H1 (cell line): ENCODE measurements at regions not wholly inside any gene's neighbourhood (a gene's known extent, or its start where the extent isn't known, plus 50 kb on each side); places are given as distances from the start of the nearest gene placed in this dataset.

Experiments
- CTCF ChIA-PET: fragments of 300-600 bp; sonication (Branson Sonifier 250); formaldehyde crosslinking; loops from one replicate; lab custom pipeline; 2021; ENCODE audit not compliant: partially characterized antibody; lab: Charles Lee
- POLR2A ChIA-PET: fragments of 300-600 bp; sonication (Branson Sonifier 250); formaldehyde crosslinking; loops from one replicate; lab custom pipeline; 2021; ENCODE audit warnings: inconsistent platforms; ENCODE audit not compliant: partially characterized antibody; lab: Charles Lee
- DNase-seq, 2 experiments: peaks; one replicate each; pipeline versions ENCODE4 v3.0.0 to v3.0.0-alpha.2; 2010 to 2022; ENCODE audit warnings: low spot score in 2 of 2, low read depth in 1 of 2, mixed read lengths in 1 of 2
- FAIRE-seq: peaks from 2 replicates; lab custom pipeline; 2011; peaks lifted over from hg19 to GRCh38; lab: Jason Lieb, UNC
- H2AFZ ChIP-seq: 2 replicates; pipeline ENCODE4 v1.8.1; 2012; ENCODE audit warnings: low read length, inconsistent platforms
- H2AK5ac ChIP-seq: 2 replicates; pipeline ENCODE4 v1.6.1; 2013; ENCODE audit warnings: low read depth, low read length
- H2BK120ac ChIP-seq: replicated peaks from 2 replicates; pipeline ENCODE3; 2013; ENCODE audit warnings: low read depth, low read length, inconsistent platforms
- H2BK12ac ChIP-seq: 2 replicates; pipeline ENCODE4 v1.6.1; 2013; ENCODE audit warnings: low read depth, low read length
- H2BK15ac ChIP-seq: 2 replicates; pipeline ENCODE4 v1.6.1; 2013; ENCODE audit warnings: low read length
- H2BK20ac ChIP-seq: 2 replicates; pipeline ENCODE4 v1.6.1; 2013; ENCODE audit warnings: low read length
- H2BK5ac ChIP-seq: 2 replicates; pipeline ENCODE4 v1.6.1; 2013; ENCODE audit warnings: low read depth, low read length
- H3K14ac ChIP-seq: 2 replicates; pipeline ENCODE4 v1.6.1; 2013; ENCODE audit warnings: inconsistent platforms; ENCODE audit not compliant: insufficient read length
- H3K18ac ChIP-seq: 2 replicates; pipeline ENCODE4 v1.6.1; 2013; ENCODE audit warnings: low read length; ENCODE audit errors: extremely low read depth
- H3K23ac ChIP-seq: 2 replicates; pipeline ENCODE4 v1.6.1; 2013; ENCODE audit warnings: inconsistent platforms; ENCODE audit not compliant: insufficient read length
- H3K23me2 ChIP-seq: 2 replicates; pipeline ENCODE4 v1.6.1; 2013; ENCODE audit warnings: low read depth, low read length
- H3K27ac ChIP-seq: 2 replicates; pipeline ENCODE4 v1.6.1; 2011; ENCODE audit warnings: low read depth, low read length, inconsistent platforms
- H3K27me3 ChIP-seq, 4 experiments: replicated peaks in 1 of 4; 1 replicate in 1 of 4; 2 replicates in 3 of 4; pipeline versions ENCODE4 v1.6.1 to v1.8.1; 2011 to 2013; ENCODE audit warnings: low read length in 3 of 4, mild to moderate bottlenecking in 3 of 4, inconsistent platforms in 2 of 4, mixed read lengths in 2 of 4, moderate library complexity in 1 of 4; ENCODE audit not compliant: control insufficient read depth in 3 of 4, insufficient read depth in 3 of 4; ENCODE audit errors: extremely low read depth in 1 of 4
- H3K36me3 ChIP-seq, 4 experiments: 2 replicates each; pipeline versions ENCODE4 v1.6.1 to v1.8.1; 2011 to 2013; ENCODE audit warnings: mild to moderate bottlenecking in 4 of 4, low read length in 3 of 4, moderate library complexity in 2 of 4, control low read depth in 1 of 4, inconsistent platforms in 1 of 4; ENCODE audit not compliant: insufficient read depth in 4 of 4, control insufficient read depth in 2 of 4
- H3K4ac ChIP-seq: replicated peaks from 2 replicates; pipeline ENCODE3; 2013; ENCODE audit warnings: low read length, low read depth, mixed read lengths, inconsistent platforms; ENCODE audit not compliant: insufficient read length
- H3K4me1 ChIP-seq, 4 experiments: replicated peaks in 1 of 4; 1 replicate in 1 of 4; 2 replicates in 3 of 4; pipeline versions ENCODE4 v1.6.1 to v1.8.1; 2011 to 2013; ENCODE audit warnings: low read length in 3 of 4, inconsistent platforms in 2 of 4, mixed read lengths in 1 of 4; ENCODE audit not compliant: insufficient read depth in 4 of 4, control insufficient read depth in 3 of 4
- H3K4me2 ChIP-seq, 2 experiments: 2 replicates each; pipeline versions ENCODE4 v1.6.1 to v1.8.1; 2011 to 2013; ENCODE audit warnings: low read depth in 2 of 2, low read length in 2 of 2, control low read depth in 1 of 2, inconsistent platforms in 1 of 2, mild to moderate bottlenecking in 1 of 2; ENCODE audit not compliant: insufficient read depth in 1 of 2
- H3K4me3 ChIP-seq, 4 experiments: fragments of 200-600, 300-600 bp in 1 of 4; sonication (generic), shearing (Covaris generic), sonication (Bioruptor Twin) in 1 of 4; 2 replicates each; pipeline versions ENCODE4 v1.5.1 to v1.8.1; 2011 to 2016; ENCODE audit warnings: low read length in 4 of 4, low read depth in 3 of 4, control low read depth in 2 of 4, inconsistent platforms in 2 of 4, mild to moderate bottlenecking in 2 of 4, mixed read lengths in 1 of 4, moderate library complexity in 1 of 4; ENCODE audit not compliant: insufficient read depth in 2 of 4; ENCODE audit errors: extremely low read depth in 1 of 4
- H3K56ac ChIP-seq: replicated peaks from 2 replicates; pipeline ENCODE3; 2013; ENCODE audit warnings: low read depth, mild to moderate bottlenecking, mixed read lengths, low read length, inconsistent platforms; ENCODE audit not compliant: insufficient read length
- H3K79me1 ChIP-seq: 2 replicates; pipeline ENCODE4 v1.6.1; 2013; ENCODE audit warnings: low read depth, low read length, control low read depth
- H3K79me2 ChIP-seq, 2 experiments: 2 replicates each; pipeline versions ENCODE4 v1.6.1 to v1.8.1; 2012 to 2013; ENCODE audit warnings: low read length in 2 of 2, mild to moderate bottlenecking in 2 of 2, inconsistent platforms in 1 of 2; ENCODE audit not compliant: insufficient read depth in 2 of 2, control insufficient read depth in 1 of 2
- H3K9ac ChIP-seq, 4 experiments: replicated peaks in 1 of 4; 1 replicate in 1 of 4; 2 replicates in 3 of 4; pipeline versions ENCODE4 v1.6.1 to v1.8.1; 2011 to 2013; ENCODE audit warnings: low read depth in 3 of 4, low read length in 3 of 4, control low read depth in 2 of 4, mild to moderate bottlenecking in 2 of 4, moderate library complexity in 2 of 4, inconsistent platforms in 1 of 4; ENCODE audit errors: extremely low read depth in 1 of 4
- H3K9me3 ChIP-seq, 2 experiments: 2 replicates each; pipeline versions ENCODE4 v1.6.1 to v1.8.1; 2012 to 2013; ENCODE audit warnings: mild to moderate bottlenecking in 2 of 2, moderate library complexity in 2 of 2, control low read depth in 1 of 2, inconsistent platforms in 1 of 2, low read depth in 1 of 2, low read length in 1 of 2, mixed read lengths in 1 of 2; ENCODE audit not compliant: insufficient read depth in 2 of 2
- H4K20me1 ChIP-seq, 2 experiments: replicated peaks in 1 of 2; 2 replicates each; pipeline versions ENCODE3 to v1.8.1; 2011 to 2013; ENCODE audit warnings: inconsistent platforms in 2 of 2, low read length in 2 of 2, mild to moderate bottlenecking in 1 of 2; ENCODE audit not compliant: insufficient read depth in 2 of 2, control insufficient read depth in 1 of 2
- H4K5ac ChIP-seq: 2 replicates; pipeline ENCODE4 v1.6.1; 2013; ENCODE audit warnings: low read length, low read depth, mixed read lengths, inconsistent platforms; ENCODE audit not compliant: insufficient read length
- H4K8ac ChIP-seq: 2 replicates; pipeline ENCODE4 v1.8.0; 2013; ENCODE audit warnings: mild to moderate bottlenecking, moderate library complexity, low read length, inconsistent platforms; ENCODE audit not compliant: insufficient read depth; ENCODE audit errors: extremely low read depth
- H4K91ac ChIP-seq: replicated peaks from 2 replicates; pipeline ENCODE3; 2013; ENCODE audit warnings: low read length, mixed read lengths, inconsistent platforms; ENCODE audit not compliant: insufficient read length
- CBX5 ChIP-seq: fragments of 300-800, 300-1000 bp; sonication (generic); IDR thresholded peaks from 2 replicates; pipeline ENCODE4 v1.7.1; 2016; ENCODE audit warnings: antibody characterized with exemption, low read length, low read depth
- CHD1 ChIP-seq: IDR thresholded peaks from 2 replicates; pipeline ENCODE4 v1.6.1; 2012; ENCODE audit warnings: low read depth, low read length, improper control_type of control experiment
- KDM4A ChIP-seq: IDR thresholded peaks from one replicate; pipeline ENCODE4 v1.7.1; 2012; ENCODE audit warnings: low read depth, mild to moderate bottlenecking, moderate library complexity, low read length, inconsistent platforms; ENCODE audit not compliant: severe bottlenecking
- NRF1 ChIP-seq: IDR thresholded peaks from 2 replicates; pipeline ENCODE4 v1.6.1; 2011; ENCODE audit warnings: mild to moderate bottlenecking, low read depth, low read length, improper control_type of control experiment
- POLR2AphosphoS5 ChIP-seq: IDR thresholded peaks from 2 replicates; pipeline ENCODE4 v1.6.1; 2011; ENCODE audit warnings: low read depth, low read length
- SIRT6 ChIP-seq: IDR thresholded peaks from one replicate; pipeline ENCODE4 v1.7.1; 2012; ENCODE audit warnings: low read length, inconsistent platforms
- SP4 ChIP-seq: IDR thresholded peaks from 2 replicates; pipeline ENCODE4 v1.6.1; 2012; ENCODE audit warnings: low read length, inconsistent platforms
- TAF1 ChIP-seq: IDR thresholded peaks from 2 replicates; pipeline ENCODE4 v1.6.1; 2011; ENCODE audit warnings: mild to moderate bottlenecking, low read depth, low read length
- WGBS, 2 experiments: shearing (Covaris generic) in 1 of 2; methylation state at CpG; one replicate each; pipeline versions ENCODE4 v1.1.6 to v1.1.7; 2013 to 2015; ENCODE audit warnings: low lambda C conversion rate in 2 of 2, mixed read lengths in 2 of 2, inconsistent platforms in 1 of 2, low coverage in 1 of 2, missing lambda C conversion rate in 1 of 2; ENCODE audit not compliant: insufficient replicate concordance in 2 of 2, insufficient coverage in 1 of 2, insufficient read length in 1 of 2; ENCODE audit errors: extremely low coverage in 1 of 2, missing lambda C conversion rate in 1 of 2; 5-methylcytosine and 5-hydroxymethylcytosine counted together
- TF ChIP-seq, protein P1 (sequence below): IDR thresholded peaks from 2 replicates; pipeline ENCODE4 v1.6.1; 2012; ENCODE audit warnings: low read length, inconsistent platforms
- TF ChIP-seq, protein P2 (sequence below), 3 experiments: IDR thresholded peaks; 1 replicate in 2 of 3; 2 replicates in 1 of 3; pipeline versions ENCODE4 v1.5.1 to v1.6.1; 2011; ENCODE audit warnings: low read length in 3 of 3, mild to moderate bottlenecking in 3 of 3, inconsistent platforms in 2 of 3, low read depth in 1 of 3, moderate library complexity in 1 of 3; ENCODE audit not compliant: insufficient read depth in 1 of 3; ENCODE audit errors: control extremely low read depth in 1 of 3

DNA sequence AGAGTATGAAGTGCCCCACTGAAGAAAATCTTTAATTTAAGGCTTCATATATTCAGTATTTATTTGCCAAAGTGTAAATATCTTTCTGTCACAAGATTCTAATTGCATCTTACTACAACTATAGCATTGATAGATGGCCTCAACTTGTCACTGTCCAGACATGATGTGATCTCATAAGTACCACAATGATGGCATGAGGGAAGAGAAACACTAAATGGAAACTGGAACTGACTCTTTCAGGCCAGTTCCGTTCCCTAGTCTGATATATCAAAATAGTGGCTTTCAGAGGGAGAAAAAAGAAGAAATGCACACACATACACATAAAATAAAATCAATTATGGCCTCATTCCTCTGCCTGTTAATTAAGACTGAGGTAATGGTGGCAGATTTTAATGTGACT, 615.7 kb downstream of the TBL1XR1 start:
- Histone ChIP-seq H4K8ac (no peak overlapping the region), H3K18ac (no peak overlapping the region), H2BK120ac (no peak overlapping the region), H4K91ac (no peak overlapping the region), H3K4me3 (no peak overlapping the region), H3K9ac (no peak overlapping the region), H4K20me1 (no peaks in the 10 kb centered on the region), H3K4me2 (no peak overlapping the region), H2AFZ (no peak overlapping the region), H3K4me1 (peaks cover 0 to 2% (median under 1%) of the 10 kb centered on the region in 4 experiments; a peak in 2 of 7 replicates), H2BK15ac (no peak overlapping the region), H3K23ac (no peak overlapping the region), H3K27ac (no peak overlapping the region), H3K36me3 (no peaks in the 10 kb centered on the region), H3K56ac (no peak overlapping the region), H3K79me2 (no peaks in the 10 kb centered on the region), H2AK5ac (no peak overlapping the region), H3K27me3 (peaks cover 0 to 2% (median 0%) of the 10 kb centered on the region in 4 experiments; a peak in 1 of 7 replicates), H3K79me1 (no peaks in the 10 kb centered on the region), H2BK20ac (no peak overlapping the region), H2BK5ac (no peak overlapping the region), H2BK12ac (no peak overlapping the region), H3K4ac (no peak overlapping the region), H3K23me2 (no peaks in the 10 kb centered on the region; the same call in 1 of the 2 replicates), H3K9me3 (no peaks in the 10 kb centered on the region), H4K5ac (no peak overlapping the region), H3K14ac (no peak overlapping the region)
- WGBS, 2 experiments, result 82% methylated on average over 1 of the region's 1 CpG; no CpG with 5 or more reads in 1 of the 2 experiments
- DNase-seq, result no peak
- ChIA-PET CTCF (no interaction called here), POLR2A (no interaction called here)
- no peak for TF ChIP-seq POLR2AphosphoS5
- no peak for TF ChIP-seq NRF1
- TF ChIP-seq, protein P1, sequence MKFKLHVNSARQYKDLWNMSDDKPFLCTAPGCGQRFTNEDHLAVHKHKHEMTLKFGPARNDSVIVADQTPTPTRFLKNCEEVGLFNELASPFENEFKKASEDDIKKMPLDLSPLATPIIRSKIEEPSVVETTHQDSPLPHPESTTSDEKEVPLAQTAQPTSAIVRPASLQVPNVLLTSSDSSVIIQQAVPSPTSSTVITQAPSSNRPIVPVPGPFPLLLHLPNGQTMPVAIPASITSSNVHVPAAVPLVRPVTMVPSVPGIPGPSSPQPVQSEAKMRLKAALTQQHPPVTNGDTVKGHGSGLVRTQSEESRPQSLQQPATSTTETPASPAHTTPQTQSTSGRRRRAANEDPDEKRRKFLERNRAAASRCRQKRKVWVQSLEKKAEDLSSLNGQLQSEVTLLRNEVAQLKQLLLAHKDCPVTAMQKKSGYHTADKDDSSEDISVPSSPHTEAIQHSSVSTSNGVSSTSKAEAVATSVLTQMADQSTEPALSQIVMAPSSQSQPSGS, result no peak
- no peak for TF ChIP-seq TAF1
- TF ChIP-seq, protein P2, sequence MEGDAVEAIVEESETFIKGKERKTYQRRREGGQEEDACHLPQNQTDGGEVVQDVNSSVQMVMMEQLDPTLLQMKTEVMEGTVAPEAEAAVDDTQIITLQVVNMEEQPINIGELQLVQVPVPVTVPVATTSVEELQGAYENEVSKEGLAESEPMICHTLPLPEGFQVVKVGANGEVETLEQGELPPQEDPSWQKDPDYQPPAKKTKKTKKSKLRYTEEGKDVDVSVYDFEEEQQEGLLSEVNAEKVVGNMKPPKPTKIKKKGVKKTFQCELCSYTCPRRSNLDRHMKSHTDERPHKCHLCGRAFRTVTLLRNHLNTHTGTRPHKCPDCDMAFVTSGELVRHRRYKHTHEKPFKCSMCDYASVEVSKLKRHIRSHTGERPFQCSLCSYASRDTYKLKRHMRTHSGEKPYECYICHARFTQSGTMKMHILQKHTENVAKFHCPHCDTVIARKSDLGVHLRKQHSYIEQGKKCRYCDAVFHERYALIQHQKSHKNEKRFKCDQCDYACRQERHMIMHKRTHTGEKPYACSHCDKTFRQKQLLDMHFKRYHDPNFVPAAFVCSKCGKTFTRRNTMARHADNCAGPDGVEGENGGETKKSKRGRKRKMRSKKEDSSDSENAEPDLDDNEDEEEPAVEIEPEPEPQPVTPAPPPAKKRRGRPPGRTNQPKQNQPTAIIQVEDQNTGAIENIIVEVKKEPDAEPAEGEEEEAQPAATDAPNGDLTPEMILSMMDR (IDR thresholded peaks at IDR 0.05; ENCODE audit: control extremely low read depth in 1 of 3, insufficient read depth in 1 of 3, low read depth in 1 of 3, low read length in 3 of 3), result no peak
- no peak for TF ChIP-seq CHD1
- TF ChIP-seq SIRT6, result no peak
- no peak for TF ChIP-seq CBX5
- TF ChIP-seq SP4, result no peak
- no peak for TF ChIP-seq KDM4A
- no peak for FAIRE-seq
